HFFc6 (cell line): ENCODE measurements at regions not wholly inside any gene's neighbourhood (a gene's known extent, or its start where the extent isn't known, plus 50 kb on each side); places are given as distances from the start of the nearest gene placed in this dataset.

ENCODE experiments used
- DNase-seq: peaks from one replicate; pipeline ENCODE4 v3.0.0-alpha.2; 2018
- H3K27ac Mint-ChIP-seq: 2 replicates; pipeline ENCODE4 v1.8.0; 2020; ENCODE audit warnings: mild to moderate bottlenecking, mixed read lengths
- H3K27me3 Mint-ChIP-seq: 2 replicates; pipeline ENCODE4 v1.8.0; 2021; ENCODE audit warnings: mild to moderate bottlenecking, moderate library complexity, mixed read lengths; ENCODE audit not compliant: insufficient read depth
- H3K36me3 Mint-ChIP-seq: 2 replicates; pipeline ENCODE4 v1.8.0; 2021; ENCODE audit warnings: low read depth, mixed read lengths
- H3K4me1 Mint-ChIP-seq: 2 replicates; pipeline ENCODE4 v1.8.0; 2020; ENCODE audit warnings: low read depth, mixed read lengths
- H3K4me3 Mint-ChIP-seq: 2 replicates; pipeline ENCODE4 v1.8.0; 2020; ENCODE audit warnings: mild to moderate bottlenecking, moderate library complexity, mixed read lengths
- H3K9me3 Mint-ChIP-seq: 2 replicates; pipeline ENCODE4 v1.8.0; 2020; ENCODE audit warnings: mild to moderate bottlenecking, mixed read lengths
- TF ChIP-seq, protein P1 (sequence below): fragments of 200-600 bp; sonication (generic); IDR thresholded peaks from 2 replicates; pipeline ENCODE4 v1.5.0; 2021; ENCODE audit warnings: antibody characterized with exemption, mild to moderate bottlenecking

GRCh38 chr3:78161736-78162135 lies 1121.8 kb downstream of the ROBO2 start:
- TF ChIP-seq, protein P1, sequence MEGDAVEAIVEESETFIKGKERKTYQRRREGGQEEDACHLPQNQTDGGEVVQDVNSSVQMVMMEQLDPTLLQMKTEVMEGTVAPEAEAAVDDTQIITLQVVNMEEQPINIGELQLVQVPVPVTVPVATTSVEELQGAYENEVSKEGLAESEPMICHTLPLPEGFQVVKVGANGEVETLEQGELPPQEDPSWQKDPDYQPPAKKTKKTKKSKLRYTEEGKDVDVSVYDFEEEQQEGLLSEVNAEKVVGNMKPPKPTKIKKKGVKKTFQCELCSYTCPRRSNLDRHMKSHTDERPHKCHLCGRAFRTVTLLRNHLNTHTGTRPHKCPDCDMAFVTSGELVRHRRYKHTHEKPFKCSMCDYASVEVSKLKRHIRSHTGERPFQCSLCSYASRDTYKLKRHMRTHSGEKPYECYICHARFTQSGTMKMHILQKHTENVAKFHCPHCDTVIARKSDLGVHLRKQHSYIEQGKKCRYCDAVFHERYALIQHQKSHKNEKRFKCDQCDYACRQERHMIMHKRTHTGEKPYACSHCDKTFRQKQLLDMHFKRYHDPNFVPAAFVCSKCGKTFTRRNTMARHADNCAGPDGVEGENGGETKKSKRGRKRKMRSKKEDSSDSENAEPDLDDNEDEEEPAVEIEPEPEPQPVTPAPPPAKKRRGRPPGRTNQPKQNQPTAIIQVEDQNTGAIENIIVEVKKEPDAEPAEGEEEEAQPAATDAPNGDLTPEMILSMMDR: no peak
- Mint-ChIP-seq H3K36me3 (no peaks in the 10 kb centered on the region), H3K27ac (no peak overlapping the region), H3K4me3 (no peak overlapping the region), H3K9me3 (no peaks in the 10 kb centered on the region), H3K4me1 (no peaks in the 10 kb centered on the region), H3K27me3 (peaks cover 2% of the 10 kb centered on the region)
- DNase-seq: no peak

DNA sequence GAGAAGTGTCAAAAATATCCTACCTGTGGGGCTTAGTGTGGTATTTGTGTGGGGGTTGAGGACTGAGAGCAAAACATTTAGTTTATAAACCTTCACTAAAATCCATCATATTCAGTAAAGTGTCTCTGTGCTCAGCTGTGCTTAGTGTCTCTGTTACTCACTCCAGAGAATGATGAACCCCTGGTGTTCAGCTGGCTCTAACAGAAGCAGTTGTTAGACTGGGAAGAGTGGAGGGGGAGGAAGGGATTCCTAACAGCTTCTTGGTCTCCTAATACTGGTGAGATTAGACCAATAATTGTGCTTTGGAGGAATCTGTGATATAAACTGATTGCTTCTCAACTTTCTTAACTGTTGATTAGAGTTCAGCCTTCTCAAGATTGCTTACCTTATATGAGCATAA lies 1123.5 kb downstream of the ROBO2 start:
- no peak overlapping the region for H3K4me3 Mint-ChIP-seq
- H3K27ac Mint-ChIP-seq: no peak overlapping the region
- no peak for DNase-seq
- H3K36me3 Mint-ChIP-seq: no peaks in the 10 kb centered on the region
- no peaks in the 10 kb centered on the region for H3K9me3 Mint-ChIP-seq
- H3K4me1 Mint-ChIP-seq: no peaks in the 10 kb centered on the region
- TF ChIP-seq, protein P1: no peak
- H3K27me3 Mint-ChIP-seq: peaks cover 2% of the 10 kb centered on the region

- H3K4me1 Mint-ChIP-seq: no peaks in the 10 kb centered on the region
- TF ChIP-seq, protein P1: peak; percentile 54
- H3K27ac Mint-ChIP-seq: no peak overlapping the region
- H3K4me3 Mint-ChIP-seq: no peak overlapping the region
- H3K27me3 Mint-ChIP-seq: peaks cover 2% of the 10 kb centered on the region
- H3K9me3 Mint-ChIP-seq: no peaks in the 10 kb centered on the region
- no peaks in the 10 kb centered on the region for H3K36me3 Mint-ChIP-seq
- DNase-seq: no peak
These were observed 1126.0 kb downstream of the ROBO2 start for GRCh38 chr3:78165876-78166275.

GRCh38 chr3:78174821-78175220 lies 1134.9 kb downstream of the ROBO2 start:
- Mint-ChIP-seq H3K9me3 (no peaks in the 10 kb centered on the region), H3K4me1 (no peaks in the 10 kb centered on the region), H3K36me3 (no peaks in the 10 kb centered on the region), H3K27me3 (no peaks in the 10 kb centered on the region; the same call in 1 of the 2 replicates), H3K27ac (no peak overlapping the region), H3K4me3 (no peak overlapping the region)
- no peak for DNase-seq
- TF ChIP-seq, protein P1: no peak

GRCh38 chr3:78176869-78177268 lies 1137.0 kb downstream of the ROBO2 start:
- TF ChIP-seq, protein P1: no peak

DNA sequence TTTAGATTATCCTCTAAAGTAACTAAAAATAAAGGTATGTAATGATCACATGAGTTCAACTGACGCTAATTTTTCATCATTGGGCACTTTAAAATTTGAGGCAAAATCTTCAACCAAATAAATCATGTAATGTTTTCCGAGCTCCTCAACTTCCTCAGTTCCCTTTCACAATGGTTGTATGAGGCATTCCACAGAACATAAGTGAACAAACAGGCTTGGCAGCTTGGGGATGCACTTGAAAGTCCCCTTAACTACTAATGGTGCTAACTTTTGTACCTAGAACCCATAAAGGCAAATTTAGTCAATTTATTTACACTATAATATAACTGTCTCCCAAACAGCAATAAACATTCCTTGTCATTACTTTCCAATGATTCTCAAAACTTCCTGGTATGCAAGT lies 1137.9 kb downstream of the ROBO2 start:
- no peaks in the 10 kb centered on the region for H3K9me3 Mint-ChIP-seq
- no peaks in the 10 kb centered on the region; the same call in 1 of the 2 replicates for H3K27me3 Mint-ChIP-seq
- DNase-seq: no peak
- no peak overlapping the region for H3K4me3 Mint-ChIP-seq
- no peaks in the 10 kb centered on the region for H3K4me1 Mint-ChIP-seq
- TF ChIP-seq, protein P1: no peak
- no peak overlapping the region for H3K27ac Mint-ChIP-seq
- H3K36me3 Mint-ChIP-seq: no peaks in the 10 kb centered on the region

More at GRCh38 chr3:78176869-78177268, 1137.0 kb downstream of the ROBO2 start:
- Mint-ChIP-seq H3K27me3 (no peaks in the 10 kb centered on the region; the same call in 1 of the 2 replicates), H3K36me3 (no peaks in the 10 kb centered on the region), H3K4me3 (no peak overlapping the region), H3K4me1 (no peaks in the 10 kb centered on the region), H3K9me3 (no peaks in the 10 kb centered on the region), H3K27ac (no peak overlapping the region)
- no peak for DNase-seq
